HG03280 (cell line): ENCODE measurements at regions not wholly inside any gene's neighbourhood (a gene's known extent, or its start where the extent isn't known, plus 50 kb on each side); places are given as distances from the start of the nearest gene placed in this dataset.

Source experiments
- ATAC-seq: cut with Tn5 transposase; IDR thresholded peaks from one replicate; pipeline ENCODE4 v1.9.1; 2021; ENCODE audit warnings: mild to moderate bottlenecking, moderate library complexity; ENCODE audit not compliant: unreplicated experiment

DNA sequence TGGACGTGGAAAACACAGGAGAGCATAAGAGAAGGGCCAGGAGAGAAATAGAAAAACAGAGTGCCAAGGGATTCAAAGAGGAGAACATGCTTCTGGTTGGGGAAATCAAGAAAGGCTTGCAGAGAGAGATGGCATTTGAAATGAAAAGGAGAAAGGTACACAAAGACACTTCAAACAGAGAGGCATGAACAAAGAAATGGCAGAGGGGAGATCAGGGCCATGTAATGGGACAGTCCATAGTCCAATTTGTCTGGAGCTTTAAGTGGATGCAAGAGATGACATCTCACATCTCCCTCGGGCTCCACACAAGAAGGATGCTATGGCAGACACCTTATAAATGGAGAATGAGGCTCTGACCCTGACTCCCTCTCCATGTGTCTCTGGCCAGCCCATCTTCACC, 331.1 kb downstream of the MLLT3 start:
- no peak for ATAC-seq

DNA sequence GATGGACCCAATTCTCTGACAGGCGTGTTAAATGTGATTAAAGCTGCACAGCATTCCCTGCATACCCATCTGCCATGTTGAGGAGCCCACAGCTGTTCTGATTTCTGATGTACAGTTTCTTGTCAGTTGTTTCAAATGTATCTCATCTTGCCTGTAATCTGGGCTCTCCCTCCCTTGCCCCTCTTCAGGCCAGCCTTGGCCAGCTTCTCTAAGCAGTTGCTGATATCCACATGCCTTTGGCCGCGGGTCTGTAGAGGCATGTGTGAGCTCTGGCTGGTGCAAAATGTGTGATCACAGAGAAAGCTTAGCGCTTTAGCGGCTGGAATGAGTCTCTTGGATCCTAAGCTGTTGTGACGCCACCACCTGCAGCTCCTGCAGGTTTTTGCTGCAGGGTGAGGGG, 332.0 kb downstream of the MLLT3 start:
- ATAC-seq: no peak

DNA sequence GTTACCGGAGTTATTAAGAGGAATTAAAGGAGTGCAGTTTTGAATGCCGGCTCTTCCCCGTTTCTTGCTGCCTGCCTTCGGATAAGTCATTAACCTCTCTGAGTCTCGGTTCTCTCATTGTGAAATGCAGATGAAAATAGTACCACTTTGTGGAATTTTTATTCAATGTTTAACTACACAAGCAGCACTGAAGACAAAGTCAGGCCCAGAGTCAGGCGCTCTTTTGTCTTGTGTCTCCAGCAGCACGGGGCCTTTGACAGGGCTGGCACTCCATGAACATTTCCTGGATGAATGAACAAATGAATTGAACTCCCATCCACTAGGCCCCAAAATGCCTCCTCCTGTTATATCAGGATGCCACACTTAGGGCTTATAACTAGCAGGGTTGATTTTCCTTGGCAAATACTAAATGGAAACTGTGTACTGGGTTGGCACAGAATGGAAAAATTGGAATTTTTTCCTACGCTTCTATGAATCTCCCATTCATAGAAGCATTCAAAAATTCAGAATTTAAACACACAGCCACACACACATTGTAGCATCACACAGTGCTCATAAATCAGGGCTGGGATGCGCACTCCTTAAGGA, 332.8 kb downstream of the MLLT3 start:
- no peak for ATAC-seq

DNA sequence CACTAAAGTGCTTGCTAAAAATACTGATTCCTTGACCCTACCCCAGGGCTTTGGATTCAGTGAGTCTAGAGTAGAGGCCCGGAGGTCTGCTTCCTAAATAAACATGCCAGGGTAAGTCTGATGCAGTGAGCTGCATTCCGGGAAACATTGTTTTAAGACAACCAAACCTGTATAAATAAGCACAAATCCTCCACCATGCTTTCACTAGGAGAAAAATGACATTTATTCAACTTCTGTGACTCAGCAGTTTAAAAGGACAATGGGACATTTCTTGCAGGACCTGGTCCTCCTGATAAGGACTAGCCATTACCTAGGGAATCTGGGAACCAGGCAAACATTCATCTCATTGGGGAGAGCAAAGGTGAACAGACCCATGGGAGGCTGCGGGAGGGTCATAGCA, 335.3 kb downstream of the MLLT3 start:
- ATAC-seq: no peak

DNA sequence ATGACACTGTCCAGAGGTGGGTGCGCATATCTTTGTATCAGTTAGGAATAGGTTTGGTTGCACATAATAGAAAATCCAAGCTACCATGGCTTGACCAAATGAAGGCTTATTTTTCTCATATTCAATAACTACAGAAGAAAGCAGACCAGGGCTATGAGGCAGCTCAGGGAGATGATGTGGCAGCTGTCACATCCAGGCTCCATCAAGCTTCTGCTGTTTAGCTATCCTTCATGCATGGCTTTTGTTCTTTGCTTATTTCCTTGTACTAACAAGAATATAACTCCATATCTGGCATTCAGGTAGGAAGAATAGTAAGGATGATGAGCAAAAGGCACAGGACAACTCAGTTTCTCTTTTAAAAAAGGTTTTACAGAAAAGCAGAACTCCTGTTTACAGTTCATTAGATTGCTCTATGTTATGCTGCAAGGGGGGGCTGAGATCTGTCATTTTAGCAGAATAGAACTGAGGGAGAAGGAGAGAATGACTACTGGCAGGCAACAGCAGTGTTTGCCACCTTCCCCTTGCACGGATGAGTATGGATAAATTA, 336.1 kb downstream of the MLLT3 start:
- ATAC-seq: no peak

DNA sequence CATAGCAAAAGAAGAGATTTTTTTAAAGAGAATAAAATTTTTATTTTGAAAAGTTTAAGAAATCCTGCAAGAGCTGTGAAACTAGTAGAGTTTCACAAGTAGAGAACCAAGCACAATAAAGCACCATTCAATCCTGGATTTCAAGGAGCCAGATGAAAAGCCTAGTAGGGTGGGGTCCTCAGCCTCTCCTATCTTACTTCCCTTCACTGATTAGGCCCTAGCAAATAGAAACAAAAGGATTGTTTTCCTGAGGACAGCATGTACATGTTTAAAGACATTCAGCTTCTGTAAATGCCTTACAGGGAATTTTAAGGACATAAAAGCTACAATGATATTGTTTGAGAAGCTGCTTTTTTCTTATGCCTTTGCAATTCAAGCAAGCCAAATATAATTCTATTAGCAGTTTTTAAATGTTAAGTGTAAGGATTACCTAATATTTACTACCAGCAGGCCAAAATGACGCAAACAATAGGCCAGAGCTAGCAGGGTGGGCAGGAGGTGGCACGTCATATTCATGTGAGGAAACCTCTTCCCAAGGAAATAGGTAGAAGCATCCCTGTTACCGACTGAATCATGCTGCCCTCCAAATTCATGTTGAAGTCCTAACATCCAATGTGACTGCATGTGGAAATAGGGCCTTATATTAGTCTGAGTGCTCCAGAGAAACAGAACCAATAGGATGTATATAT, 337.6 kb downstream of the MLLT3 start:
- no peak for ATAC-seq

DNA sequence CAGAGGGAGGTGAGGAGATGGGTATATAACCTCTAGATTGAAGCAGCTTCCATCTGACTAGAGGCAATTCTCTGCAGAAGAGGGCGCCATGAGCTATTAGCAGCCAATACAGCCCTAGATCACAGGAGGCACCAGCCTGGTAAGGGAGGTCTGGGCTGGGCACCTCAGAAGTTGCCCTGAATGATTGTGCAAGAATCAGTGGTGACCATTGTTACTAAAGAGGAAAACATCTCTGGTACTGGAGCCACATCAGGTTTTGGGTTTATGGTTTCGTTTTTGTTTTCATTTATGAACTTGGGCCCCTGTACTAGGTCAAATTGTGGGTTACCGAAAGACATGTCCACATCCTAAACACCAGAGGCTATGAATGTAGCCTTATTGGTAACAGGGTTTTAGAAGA, 342.0 kb downstream of the MLLT3 start:
- ATAC-seq: no peak

DNA sequence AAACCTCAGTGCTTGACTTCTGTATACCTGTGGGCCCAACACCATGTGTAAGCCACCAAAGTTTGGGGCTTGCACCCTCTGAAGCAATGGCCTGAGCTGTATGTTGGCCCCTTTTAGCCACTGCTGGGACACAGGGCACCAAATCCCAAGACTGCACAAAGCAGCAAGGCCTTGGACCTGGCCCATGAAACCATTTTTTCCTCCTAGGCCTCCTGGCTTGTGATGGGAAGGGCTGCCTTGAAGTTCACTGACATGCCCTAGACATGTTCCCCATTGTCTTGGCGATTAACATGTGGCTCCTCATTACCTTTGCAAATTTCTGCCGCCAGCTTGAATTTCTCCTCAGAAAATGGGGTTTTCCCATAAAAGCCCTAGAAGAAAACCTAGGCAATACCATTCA, 345.5 kb downstream of the MLLT3 start:
- ATAC-seq: no peak

DNA sequence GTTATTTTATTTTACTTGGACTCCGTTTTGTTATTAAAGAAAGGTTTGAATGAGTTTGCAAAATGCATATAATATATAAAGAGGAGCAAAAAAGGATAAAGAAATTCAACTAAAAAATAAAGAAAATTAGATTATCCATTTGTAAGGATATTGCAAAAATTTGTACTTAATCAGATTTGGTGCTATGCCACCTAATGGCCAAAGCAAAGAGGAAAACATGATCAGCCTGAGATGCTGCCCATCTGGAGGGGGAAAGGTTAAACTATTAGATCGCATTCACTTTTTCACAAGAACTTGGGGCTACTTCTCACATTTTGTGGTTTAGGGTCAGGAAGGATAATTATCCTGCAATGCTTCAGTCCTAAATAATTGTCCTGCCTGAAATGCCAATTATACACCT, 350.6 kb downstream of the MLLT3 start:
- ATAC-seq: no peak

DNA sequence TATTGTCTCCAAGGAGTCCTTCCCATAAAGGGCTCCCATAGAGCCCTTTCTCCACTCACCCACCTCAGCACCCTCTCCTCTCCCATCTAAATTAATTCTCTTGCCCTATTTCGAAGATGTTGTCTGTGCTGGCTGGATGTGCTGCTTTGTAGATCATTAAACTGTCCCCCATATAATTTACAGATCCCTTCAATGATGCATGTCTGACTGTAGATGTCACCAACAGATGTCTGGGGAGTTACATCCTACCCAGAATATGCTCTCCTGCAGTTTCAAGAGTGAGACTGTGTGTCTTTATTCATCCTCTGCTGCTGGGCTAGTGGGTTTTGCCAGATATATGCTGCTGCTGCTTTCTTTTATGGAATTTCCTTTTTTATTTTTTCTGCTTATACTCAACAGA, 351.2 kb downstream of the MLLT3 start:
- ATAC-seq: no peak

DNA sequence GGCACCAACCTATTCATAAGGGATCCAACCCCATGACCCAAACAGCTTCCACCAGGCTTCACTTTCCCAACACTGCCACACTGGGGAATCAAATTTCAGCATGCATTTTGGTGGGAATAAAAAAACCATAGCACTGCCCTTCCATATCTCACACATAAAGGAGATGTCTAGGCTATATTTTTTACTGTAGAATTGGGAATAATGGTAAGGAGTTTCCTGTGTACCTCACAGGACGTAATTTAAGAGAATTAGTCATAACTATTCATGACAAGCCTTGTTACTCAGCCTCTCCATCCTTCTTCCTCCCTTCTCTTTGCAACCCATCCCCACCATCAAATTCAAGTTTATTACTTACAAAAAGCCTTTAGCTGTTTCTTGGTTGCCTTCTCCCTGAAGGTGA, 352.1 kb downstream of the MLLT3 start:
- no peak for ATAC-seq

DNA sequence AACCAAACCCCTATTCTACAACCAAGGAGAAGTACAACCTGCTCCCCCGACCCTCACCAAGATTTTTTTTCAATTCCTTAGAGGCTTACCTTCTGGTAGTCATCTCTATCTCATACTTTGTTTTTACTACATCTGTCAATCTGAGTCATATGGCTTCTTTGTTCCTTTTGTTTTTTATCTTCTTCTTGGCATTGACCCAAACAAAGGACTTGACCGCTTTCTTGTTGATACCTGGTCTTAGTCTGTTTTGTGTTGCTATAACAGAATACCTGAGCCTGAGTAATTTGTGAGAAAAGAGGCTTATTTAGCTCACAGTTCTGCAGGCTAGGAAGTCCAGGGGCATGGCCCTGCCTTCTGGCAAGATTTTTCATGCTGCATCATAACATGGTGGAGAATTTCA, 352.7 kb downstream of the MLLT3 start:
- ATAC-seq: no peak

DNA sequence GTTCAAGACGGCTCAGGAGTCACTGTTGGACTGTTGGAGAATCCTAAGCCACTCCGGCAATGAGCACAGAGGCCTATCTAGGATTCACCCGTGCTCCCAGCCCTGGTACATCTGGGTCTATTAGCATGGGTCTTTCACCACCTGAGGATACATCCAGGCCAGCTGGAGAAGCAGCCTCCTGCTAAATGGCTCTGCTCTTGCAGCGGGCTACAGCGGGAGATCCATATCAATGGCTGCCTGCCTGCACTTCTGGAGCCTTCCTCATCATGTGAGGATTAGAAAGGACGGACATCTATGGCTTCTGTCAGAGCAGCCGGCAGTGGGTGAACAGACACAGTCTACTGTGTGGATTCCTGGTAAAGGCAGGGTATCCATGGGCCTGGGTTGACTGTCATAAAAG, 357.4 kb downstream of the MLLT3 start:
- no peak for ATAC-seq

DNA sequence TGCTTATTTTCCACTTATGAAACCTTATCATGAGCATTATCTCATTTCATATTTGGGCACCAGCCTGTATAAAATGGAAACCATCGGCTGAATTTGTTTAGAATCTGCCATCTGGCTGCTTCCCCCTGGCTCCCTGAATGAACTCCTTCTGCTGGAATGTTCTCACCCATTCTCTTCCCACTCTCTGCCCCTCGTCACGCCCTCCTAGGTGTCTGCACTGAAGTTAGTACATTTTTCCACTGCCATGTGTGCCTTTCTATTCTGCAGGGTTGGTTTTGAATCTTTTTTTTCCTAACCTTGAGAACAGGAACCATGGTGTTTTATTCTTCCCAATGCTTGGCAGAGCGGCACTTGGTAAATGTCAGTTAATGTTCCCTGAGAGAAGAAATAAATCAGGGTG, 359.7 kb downstream of the MLLT3 start:
- ATAC-seq: no peak

DNA sequence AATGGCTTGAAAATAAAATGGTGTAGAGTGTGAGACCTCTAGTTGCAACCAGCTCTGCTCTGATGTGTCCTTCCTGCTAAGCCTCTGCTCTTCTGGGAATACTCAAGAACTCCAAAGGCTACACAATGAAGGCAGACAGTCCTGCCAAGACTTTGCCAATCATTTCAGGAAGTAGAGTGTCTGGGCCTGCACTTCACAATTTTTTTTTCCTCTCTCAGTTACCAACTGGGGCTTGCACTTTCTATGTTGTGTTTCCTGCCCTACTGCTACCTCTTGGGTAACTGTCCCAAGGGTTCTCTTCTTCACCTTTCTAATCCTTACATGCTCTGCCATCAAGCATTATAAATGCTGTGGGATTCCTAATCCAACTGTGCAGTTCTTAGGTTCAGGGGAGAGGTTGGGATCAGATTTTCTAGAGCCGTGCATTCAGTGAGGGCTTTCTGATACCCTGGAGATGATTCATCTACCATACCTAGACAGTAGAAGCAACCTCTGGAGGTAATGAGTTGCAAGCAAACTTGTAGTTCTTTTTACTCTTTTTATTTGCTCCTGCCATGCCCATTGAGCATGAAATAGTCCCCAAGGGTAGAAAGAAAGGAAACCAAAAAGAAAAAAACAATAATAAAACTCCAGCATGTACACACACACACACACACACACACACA, 365.9 kb downstream of the MLLT3 start:
- no peak for ATAC-seq

DNA sequence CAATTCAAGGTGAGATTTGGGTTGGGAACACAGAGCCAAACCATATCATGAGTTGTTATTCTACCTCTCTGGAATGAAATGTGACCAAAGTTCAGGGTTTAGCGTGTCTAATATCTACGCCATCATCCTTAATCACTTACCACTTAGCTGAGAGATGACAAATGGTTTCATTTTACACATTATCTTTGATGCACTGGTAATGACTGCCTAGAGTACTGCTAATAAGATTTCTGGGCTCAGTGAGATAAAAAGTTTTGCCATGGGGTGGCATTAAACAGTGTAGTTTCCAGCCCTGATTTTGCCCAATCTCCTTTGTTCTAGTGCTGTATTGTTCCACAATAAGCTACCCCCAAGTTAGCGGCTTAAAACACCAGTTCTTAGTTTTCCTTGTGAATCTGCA, 367.2 kb downstream of the MLLT3 start:
- no peak for ATAC-seq

DNA sequence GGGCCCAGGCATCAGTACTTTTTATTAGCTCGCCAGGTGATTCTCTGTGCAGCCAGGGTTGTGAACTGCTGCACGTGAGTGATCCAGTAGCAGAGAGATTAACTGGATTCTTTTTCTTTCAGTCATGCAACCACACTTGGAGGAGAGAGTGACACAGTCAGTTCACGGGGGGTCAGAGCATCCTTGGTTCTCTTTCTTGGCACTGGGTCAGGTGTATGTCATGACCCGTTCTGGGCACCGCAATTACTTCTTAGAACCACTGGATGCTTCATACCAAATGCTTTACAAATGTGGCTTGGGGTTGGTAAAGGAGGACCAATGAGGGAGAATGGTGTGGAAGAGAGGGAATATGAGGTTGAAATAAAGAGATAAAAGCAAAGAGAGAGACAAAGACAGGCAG, 368.7 kb downstream of the MLLT3 start:
- ATAC-seq: no peak

DNA sequence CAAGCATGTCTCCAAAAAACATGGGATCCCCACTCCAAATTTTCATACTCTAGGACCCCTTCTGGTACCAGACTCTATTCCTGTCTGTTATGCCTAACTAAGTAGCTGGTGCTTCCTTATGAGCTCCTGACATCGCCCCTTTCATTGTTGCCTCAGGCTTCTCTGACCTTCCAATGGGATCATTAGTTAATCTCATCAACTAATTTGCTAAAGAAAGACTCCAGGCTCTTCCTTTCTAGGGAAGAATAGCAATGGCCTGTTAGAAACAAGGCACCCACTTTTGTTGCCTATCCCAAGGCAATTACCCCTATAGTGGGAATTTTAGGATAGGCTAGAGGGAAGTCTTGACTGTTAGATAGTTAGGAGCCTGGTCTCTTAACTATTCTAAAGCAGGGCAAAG, 369.5 kb downstream of the MLLT3 start:
- no peak for ATAC-seq

DNA sequence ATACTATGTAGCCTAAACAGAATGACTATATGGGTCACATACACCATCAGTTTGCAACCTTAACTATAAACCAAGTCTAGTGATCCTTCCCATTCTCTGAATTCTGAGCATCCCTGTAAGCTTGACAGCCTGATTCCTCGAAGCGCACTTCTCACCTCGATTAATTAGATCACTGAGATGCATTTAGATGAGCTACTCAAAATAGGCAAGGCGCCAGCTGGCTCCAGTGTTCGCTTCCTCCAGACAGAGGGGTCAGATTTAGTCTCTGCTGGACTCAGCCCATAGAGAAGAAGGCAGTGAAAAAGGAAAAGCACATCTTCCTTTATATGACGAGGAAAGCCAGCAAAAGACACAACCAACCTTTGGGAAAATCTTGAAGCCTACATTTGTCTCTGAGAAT, 371.5 kb downstream of the MLLT3 start:
- no peak for ATAC-seq

DNA sequence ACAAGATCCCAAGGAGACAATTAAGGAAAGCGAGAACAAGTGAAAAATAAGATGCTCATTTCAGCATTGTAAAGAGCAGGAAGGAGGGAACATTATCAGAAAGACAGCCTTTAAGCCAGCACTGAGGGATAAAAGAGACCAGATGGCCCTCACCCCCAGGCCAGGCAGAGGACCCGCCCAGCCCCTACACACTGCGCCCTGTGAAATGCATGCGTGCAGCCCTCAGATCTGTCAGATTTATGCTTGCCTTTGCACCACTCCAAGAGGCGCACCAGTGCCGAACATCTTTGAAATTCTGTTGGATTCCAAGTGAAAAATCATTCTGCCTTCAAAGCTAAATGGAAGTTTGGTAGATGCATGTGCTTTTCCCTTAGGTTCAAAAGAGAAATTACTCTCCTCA, 378.0 kb downstream of the MLLT3 start:
- no peak for ATAC-seq

DNA sequence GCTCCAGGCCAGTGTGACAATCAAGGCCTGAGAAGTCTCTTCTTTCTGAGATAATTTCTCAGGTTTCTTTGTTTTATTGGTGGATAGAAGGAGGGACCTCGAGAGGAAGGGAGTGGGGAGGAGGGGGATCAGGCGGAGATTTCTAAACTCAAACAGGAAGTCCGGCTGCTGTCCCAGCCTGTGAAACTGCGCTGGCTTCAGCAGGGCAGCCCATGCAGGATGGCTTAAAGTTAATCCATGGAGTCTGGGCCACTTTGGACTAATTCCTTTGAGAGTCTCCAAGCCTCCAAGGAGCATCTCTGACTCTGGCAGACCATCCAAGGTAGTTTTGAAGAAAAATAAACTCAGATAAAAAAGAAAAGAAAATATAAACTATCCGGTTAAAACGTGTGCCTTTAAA, 378.5 kb downstream of the MLLT3 start:
- no peak for ATAC-seq

DNA sequence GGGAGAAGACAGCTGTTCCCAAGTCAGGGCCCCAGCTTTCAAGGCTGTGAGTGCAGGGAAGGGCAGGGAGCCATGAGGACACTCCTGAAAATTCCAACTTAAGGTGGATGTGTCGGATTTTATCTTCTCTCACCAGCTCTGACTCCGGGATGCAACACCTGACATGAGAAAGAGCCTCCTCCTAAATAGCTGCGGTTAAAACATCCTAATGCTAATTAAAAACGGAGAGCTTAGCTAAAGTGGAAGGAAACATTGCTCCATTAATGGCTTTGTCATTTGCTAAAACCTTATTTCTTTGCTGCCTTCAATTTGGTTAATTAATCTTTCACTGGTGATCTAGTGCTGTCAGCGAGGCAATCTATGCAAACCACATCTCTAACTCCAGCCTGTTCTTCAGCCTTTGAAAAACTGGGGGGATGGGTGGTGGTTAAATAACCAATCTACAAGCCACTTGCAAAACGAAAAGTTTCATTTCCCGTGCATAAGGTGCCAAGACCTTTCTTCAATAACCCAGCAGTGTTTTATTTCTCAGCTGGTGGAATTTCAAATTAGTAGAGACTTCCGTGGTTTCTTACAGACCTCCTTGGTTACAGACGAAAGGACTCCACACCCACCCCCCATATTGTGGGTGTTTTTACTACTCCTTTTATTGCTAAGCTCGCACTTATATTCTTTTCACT, 379.6 kb downstream of the MLLT3 start:
- ATAC-seq: peak; percentile 74
